ENCODE measurements at regions not wholly inside any gene's neighbourhood (a gene's known extent, or its start where the extent isn't known, plus 50 kb on each side); places are given as distances from the start of the nearest gene placed in this dataset.

DNA sequence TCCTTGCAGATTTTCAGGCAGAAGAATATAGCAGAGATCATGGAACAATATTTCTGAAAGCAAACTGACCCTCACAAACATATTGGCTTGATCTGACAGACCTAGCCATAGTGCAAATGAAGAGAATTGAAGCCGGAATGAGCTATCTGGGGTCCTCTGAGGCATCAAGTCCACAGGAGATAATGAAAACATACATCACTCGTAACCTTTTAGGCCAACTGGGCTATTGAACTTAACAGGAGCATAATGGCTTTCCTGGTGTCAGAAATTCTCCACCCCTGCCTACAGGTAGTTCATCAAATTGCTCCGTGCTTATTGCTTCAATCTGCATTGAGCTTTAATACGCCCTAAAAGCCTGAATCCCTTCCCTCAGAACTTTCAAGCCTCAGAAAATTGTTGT lies 1414.6 kb upstream of the TENM4 start:
- POLR2A ChIA-PET: no interaction called here

GRCh38 chr11:80849253-80849652 lies 1408.4 kb upstream of the TENM4 start:
- FAIRE-seq: peak; percentile 52
- no TSS peak for BruUV-seq (replicated peaks)
- intact Hi-C loops (cut with micrococcal nuclease; ENCODE audit: unreplicated experiment) (no loop called here), in situ Hi-C loops (cut with MboI) (no loop called here)
- Histone ChIP-seq H3K79me2 (ENCODE audit: control insufficient read depth, insufficient read depth, low read length) (no peaks in the 10 kb centered on the region), H2AFZ (ENCODE audit: control insufficient read depth, low read depth, low read length) (no peak overlapping the region), H3K9me3 (replicated peaks; ENCODE audit: control insufficient read depth, insufficient read depth, low read length) (no peaks in the 10 kb centered on the region), H3K9ac (ENCODE audit: control insufficient read depth, insufficient read depth, low read length) (no peak overlapping the region), H3K4me1 (ENCODE audit: control insufficient read depth, insufficient read depth, low read length) (peaks cover 5% of the 10 kb centered on the region; the same call in 1 of the 2 replicates), H3K27ac (ENCODE audit: control insufficient read depth, insufficient read depth) (no peak overlapping the region), H3K4me2 (ENCODE audit: control insufficient read depth, insufficient read depth) (peak overlapping the region; percentile 7; the same call in 1 of the 2 replicates), H3K27me3 (replicated peaks in 1 of 2; ENCODE audit: control insufficient read depth in 2 of 2, insufficient read depth in 2 of 2, low read length in 1 of 2) (no peaks in the 10 kb centered on the region), H3K4me3 (no peak overlapping the region), H4K20me1 (ENCODE audit: control insufficient read depth, insufficient read depth) (no peaks in the 10 kb centered on the region), H3K36me3 (ENCODE audit: control insufficient read depth in 2 of 2, insufficient read depth in 2 of 2, low read length in 1 of 2) (no peaks in the 10 kb centered on the region)
- POLR2A ChIA-PET: no interaction called here
- 5% methylated on average over 3 of the region's 3 CpGs for WGBS (ENCODE audit: insufficient coverage, insufficient replicate concordance, low lambda C conversion rate, missing lambda C conversion rate)
- RAD21 ChIA-PET (ENCODE audit: unreplicated experiment): no interaction called here
- peak; percentile 78 for ATAC-seq
- SMC1A ChIA-PET (ENCODE audit: uncharacterized antibody, unreplicated experiment): interaction anchor here (1.8 to 3.1 kb wide), 3 partner anchors 10 to 25 kb away, joined by 7 to 15 read pairs (median 10); no protein-coding TSS in a partner anchor
- peak; percentile 51 for DNase-seq (ENCODE audit: low read depth, low spot score)
- CTCF ChIA-PET: interaction anchor here (1.0 kb wide), 1 partner anchor 9 kb away, joined by 3 read pairs; no protein-coding TSS in a partner anchor
- TF ChIP-seq TCF3 (IDR thresholded peaks at IDR 0.05; ENCODE audit: borderline replicate concordance, insufficient read depth, low read depth, low read length) (no peak), ATF2 (IDR thresholded peaks at IDR 0.05; ENCODE audit: low read length) (peak; percentile 43; the same call in 1 of the 2 replicates), RFX5 (IDR thresholded peaks at IDR 0.05; ENCODE audit: low read depth, low read length) (no peak), ZNF24 (IDR thresholded peaks at IDR 0.05) (no peak), MEF2A (IDR thresholded peaks at IDR 0.05; ENCODE audit: insufficient read depth, low read depth, low read length) (0 out of 2 replicates have a peak, but pooled peaks have one; percentile 30), E4F1 (IDR thresholded peaks at IDR 0.05; ENCODE audit: borderline replicate concordance, partially characterized antibody) (no peak), NR2C1 (IDR thresholded peaks at IDR 0.05) (no peak), HCFC1 (IDR thresholded peaks at IDR 0.05; ENCODE audit: low read length) (no peak), FOXM1 (IDR thresholded peaks at IDR 0.05; ENCODE audit: low read depth, low read length) (0 out of 2 replicates have a peak, but pooled peaks have one; percentile 27), RAD21 (IDR thresholded peaks at IDR 0.05; ENCODE audit: insufficient read depth, low read depth, low read length) (no peak), SIN3A (IDR thresholded peaks at IDR 0.05; ENCODE audit: low read depth, low read length) (no peak)
- TF ChIP-seq, protein P1, sequence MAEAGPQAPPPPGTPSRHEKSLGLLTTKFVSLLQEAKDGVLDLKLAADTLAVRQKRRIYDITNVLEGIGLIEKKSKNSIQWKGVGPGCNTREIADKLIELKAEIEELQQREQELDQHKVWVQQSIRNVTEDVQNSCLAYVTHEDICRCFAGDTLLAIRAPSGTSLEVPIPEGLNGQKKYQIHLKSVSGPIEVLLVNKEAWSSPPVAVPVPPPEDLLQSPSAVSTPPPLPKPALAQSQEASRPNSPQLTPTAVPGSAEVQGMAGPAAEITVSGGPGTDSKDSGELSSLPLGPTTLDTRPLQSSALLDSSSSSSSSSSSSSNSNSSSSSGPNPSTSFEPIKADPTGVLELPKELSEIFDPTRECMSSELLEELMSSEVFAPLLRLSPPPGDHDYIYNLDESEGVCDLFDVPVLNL (IDR thresholded peaks at IDR 0.05; ENCODE audit: low read depth, low read length): no peak

More for the DNA sequence above, 1414.6 kb upstream of the TENM4 start:
- ATAC-seq (no peak), DNase-seq (ENCODE audit: low read depth, low spot score) (no peak), FAIRE-seq (no peak)
- H3K9ac ChIP-seq (ENCODE audit: control insufficient read depth, insufficient read depth, low read length): no peak overlapping the region
- H3K4me3 ChIP-seq: no peak overlapping the region
- WGBS (ENCODE audit: insufficient coverage, insufficient replicate concordance, low lambda C conversion rate, missing lambda C conversion rate): 12% methylated on average over 4 of the region's 4 CpGs
- TF ChIP-seq ZSCAN29 (IDR thresholded peaks at IDR 0.05): no peak
- no peak for TF ChIP-seq SMAD5 (IDR thresholded peaks at IDR 0.05; ENCODE audit: low read depth)
- no peak for TF ChIP-seq NFYA (IDR thresholded peaks at IDR 0.05; ENCODE audit: borderline replicate concordance, low read depth, low read length)
- no peak for TF ChIP-seq ZNF207 (IDR thresholded peaks at IDR 0.05; ENCODE audit: borderline replicate concordance)
- TF ChIP-seq IKZF2 (IDR thresholded peaks at IDR 0.05): no peak
- no peak for TF ChIP-seq SMARCA5 (IDR thresholded peaks at IDR 0.05)
- RAD21 ChIA-PET (ENCODE audit: unreplicated experiment): no interaction called here
- SMC1A ChIA-PET (ENCODE audit: uncharacterized antibody, unreplicated experiment): no interaction called here
- intact Hi-C loops (cut with micrococcal nuclease; ENCODE audit: unreplicated experiment): no loop called here
- H3K4me1 ChIP-seq (ENCODE audit: control insufficient read depth, insufficient read depth, low read length): no peaks in the 10 kb centered on the region
- no peaks in the 10 kb centered on the region for H3K36me3 ChIP-seq (ENCODE audit: control insufficient read depth in 2 of 2, insufficient read depth in 2 of 2, low read length in 1 of 2)
- in situ Hi-C loops (cut with MboI): no loop called here
- H3K9me3 ChIP-seq (replicated peaks; ENCODE audit: control insufficient read depth, insufficient read depth, low read length): no peaks in the 10 kb centered on the region
- no peaks in the 10 kb centered on the region for H4K20me1 ChIP-seq (ENCODE audit: control insufficient read depth, insufficient read depth)
- no peaks in the 10 kb centered on the region for H3K27me3 ChIP-seq (replicated peaks in 1 of 2; ENCODE audit: control insufficient read depth in 2 of 2, insufficient read depth in 2 of 2, low read length in 1 of 2)
- BruUV-seq (replicated peaks): no TSS peak
- CTCF ChIA-PET: interaction anchor here (1.0 to 1.4 kb wide), 2 partner anchors 11 to 131 kb away, joined by 3 read pairs; no protein-coding TSS in a partner anchor
- no peak overlapping the region for H2AFZ ChIP-seq (ENCODE audit: control insufficient read depth, low read depth, low read length)
- no peak overlapping the region for H3K4me2 ChIP-seq (ENCODE audit: control insufficient read depth, insufficient read depth)
- H3K27ac ChIP-seq (ENCODE audit: control insufficient read depth, insufficient read depth): no peak overlapping the region
- H3K79me2 ChIP-seq (ENCODE audit: control insufficient read depth, insufficient read depth, low read length): no peaks in the 10 kb centered on the region
